Esophagus mucosa (tissue), 1 donor: ENCODE measurements at regions not wholly inside any gene's neighbourhood (a gene's known extent, or its start where the extent isn't known, plus 50 kb on each side); places are given as distances from the start of the nearest gene placed in this dataset.
A peak's percentile ranks its signal among the peaks of the same experiment; 100 is the strongest.

Experiments used
- ATAC-seq: fragments of 200-7000 bp; cut with Tn5 transposase; one replicate; pipeline ENCODE4 v1.9.1; 2020
- donor health status: DM: yes; HTN: yes; CAD: no.

DNA sequence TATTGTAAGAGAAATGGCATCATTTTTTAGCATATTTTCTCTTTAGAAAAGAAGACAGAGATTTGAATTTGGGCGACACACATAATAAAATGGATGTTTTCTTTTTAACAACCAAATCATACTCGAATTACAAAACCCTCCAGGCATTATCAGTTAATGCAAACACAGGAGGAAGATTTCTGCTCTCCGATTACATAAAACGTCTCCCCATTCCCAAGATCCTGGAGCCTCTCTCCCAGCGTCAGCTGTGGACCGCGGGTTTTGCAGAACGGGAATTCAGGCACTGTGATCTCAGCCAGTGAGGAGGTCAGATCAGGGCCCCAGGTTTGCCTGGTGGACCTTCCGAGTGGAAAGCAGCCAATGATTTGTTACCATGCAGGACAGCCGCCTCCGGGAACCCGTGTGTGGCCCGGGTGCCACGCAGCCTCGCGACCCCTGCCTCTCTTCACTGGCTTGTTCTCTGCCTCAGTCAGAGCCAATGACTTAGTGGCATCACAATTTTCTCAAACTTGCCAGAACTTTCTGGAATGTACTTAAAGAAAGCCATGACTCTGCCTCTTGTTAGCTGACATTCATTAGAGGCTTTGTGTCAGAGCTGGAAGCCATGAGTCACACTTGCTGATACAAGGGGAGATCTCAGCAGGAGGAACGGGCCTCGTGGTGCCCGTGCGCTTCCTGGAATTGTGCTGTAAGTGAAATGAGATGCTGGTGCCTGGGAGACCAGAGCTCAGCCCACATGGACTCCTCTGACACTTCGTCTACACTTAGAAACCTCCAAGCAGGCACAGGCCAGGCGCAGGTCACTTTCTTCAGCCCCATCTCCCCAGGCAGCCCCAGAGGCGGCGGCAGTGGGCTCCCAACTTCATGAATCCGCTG lies 246.1 kb downstream of the KLF6 start:
- peak; percentile 83 for ATAC-seq

DNA sequence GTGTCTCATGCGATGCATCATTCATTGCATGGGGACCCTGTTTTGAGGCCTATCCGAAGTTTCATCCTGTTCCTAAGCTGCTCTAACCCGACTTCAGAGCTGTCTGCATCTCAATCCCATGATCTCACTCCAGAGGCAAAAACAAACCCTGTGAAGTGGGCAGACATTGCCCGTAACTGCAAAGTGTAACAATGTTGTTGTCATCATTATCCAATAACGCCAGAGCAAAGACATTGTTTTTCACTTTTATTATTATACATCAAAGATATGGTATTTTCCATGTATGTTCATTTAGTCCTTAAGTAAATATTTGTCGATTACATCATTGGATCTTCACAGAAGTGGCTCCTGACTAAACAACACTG lies 246.7 kb downstream of the KLF6 start:
- no peak for ATAC-seq

- no peak for ATAC-seq
Observed at GRCh38 chr10:3537518-3537917, 247.5 kb downstream of the KLF6 start.

- ATAC-seq = no peak
Observed at GRCh38 chr10:3535001-3535400, 250.0 kb downstream of the KLF6 start.

DNA sequence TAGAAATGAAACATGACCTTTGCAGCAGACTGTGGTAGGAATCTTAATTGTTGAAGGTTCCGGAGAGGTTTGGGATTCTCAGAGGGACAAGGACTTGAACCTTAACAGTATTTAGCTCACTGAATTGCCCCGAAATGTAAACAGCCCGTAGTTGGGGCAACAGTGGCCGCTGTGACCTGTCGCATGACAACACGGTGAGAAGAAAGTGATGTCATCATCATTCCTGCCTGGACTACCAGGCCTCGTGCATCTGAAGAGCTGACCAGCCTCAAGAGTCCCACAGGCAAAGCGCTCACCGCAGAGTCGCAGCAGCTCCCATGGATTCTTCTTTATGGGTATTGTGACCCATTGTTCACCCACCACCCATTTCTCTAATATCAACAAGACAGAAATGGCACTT lies 250.6 kb downstream of the KLF6 start:
- ATAC-seq = no peak

- peak; percentile 66 for ATAC-seq
Observed at GRCh38 chr10:3533296-3533695, 251.7 kb downstream of the KLF6 start.

GRCh38 chr10:3532644-3533043 lies 252.4 kb downstream of the KLF6 start:
- peak; percentile 94 for ATAC-seq

GRCh38 chr10:3531670-3532069 lies 253.3 kb downstream of the KLF6 start:
- ATAC-seq = no peak

- ATAC-seq = peak; percentile 2
Observed at GRCh38 chr10:3530783-3531645, 254.0 kb downstream of the KLF6 start.

- peak; percentile 42 for ATAC-seq
Observed at GRCh38 chr10:3530346-3530745, 254.7 kb downstream of the KLF6 start.

- no peak for ATAC-seq
Observed at GRCh38 chr10:3529691-3530090, 255.3 kb downstream of the KLF6 start.

GRCh38 chr10:3528823-3529403 lies 256.1 kb downstream of the KLF6 start:
- ATAC-seq = no peak

- ATAC-seq = no peak
Observed at GRCh38 chr10:3528271-3528670, 256.7 kb downstream of the KLF6 start.

- no peak for ATAC-seq
Observed at GRCh38 chr10:3527869-3528268, 257.1 kb downstream of the KLF6 start.

GRCh38 chr10:3526727-3527501 lies 258.1 kb downstream of the KLF6 start:
- ATAC-seq = no peak

DNA sequence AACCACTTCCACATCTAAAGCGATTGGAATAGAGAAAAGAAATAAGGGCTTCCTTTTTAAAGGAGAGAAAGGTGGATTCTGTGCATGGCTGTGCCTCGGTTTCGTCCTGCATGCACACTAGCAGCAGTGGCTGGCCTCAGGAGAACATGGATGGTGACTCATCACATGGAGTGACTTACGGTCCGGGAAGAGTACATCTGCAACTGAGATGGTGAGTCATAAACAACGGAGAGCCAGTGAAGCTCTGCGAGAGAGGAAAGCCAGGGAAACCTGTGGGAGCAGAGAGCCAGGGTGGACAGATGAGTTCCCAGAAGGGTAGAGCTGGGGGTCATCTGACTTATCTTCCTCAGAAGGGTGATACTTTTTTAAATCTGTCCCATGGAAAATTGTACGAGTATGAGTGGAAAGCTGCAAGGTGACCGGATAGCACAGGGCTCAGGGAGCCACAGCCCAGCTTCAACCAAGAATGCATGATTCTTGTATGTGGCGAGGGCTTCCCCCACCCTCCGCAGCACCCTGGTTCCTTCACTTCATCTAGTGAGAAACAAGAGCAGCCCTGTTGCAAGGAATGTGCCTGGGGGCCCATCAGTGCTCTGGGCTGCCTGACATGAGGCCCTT lies 259.1 kb downstream of the KLF6 start:
- peak; percentile 95 for ATAC-seq

GRCh38 chr10:3524086-3524960 lies 260.7 kb downstream of the KLF6 start:
- no peak for ATAC-seq

GRCh38 chr10:3523309-3524050 lies 261.5 kb downstream of the KLF6 start:
- no peak for ATAC-seq

DNA sequence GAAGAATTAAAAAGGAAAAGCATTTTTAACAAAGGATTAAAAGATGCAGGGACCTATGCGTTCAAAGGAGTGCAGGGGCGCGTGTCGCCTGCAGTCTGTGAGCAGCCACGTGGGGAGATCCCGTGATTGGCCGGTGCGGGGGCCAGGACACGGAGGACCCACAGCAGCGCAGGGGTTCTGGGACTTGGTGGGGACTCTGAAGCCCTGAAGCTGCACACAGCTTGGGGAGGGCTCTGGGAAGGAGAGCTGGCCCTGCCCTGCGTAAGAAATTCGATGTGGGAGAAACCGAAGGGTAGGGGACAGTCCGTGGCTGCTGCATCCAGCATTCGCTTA lies 268.1 kb downstream of the KLF6 start:
- no peak for ATAC-seq

GRCh38 chr10:3516234-3516922 lies 268.6 kb downstream of the KLF6 start:
- no peak for ATAC-seq
